ENCODE measurements at regions not wholly inside any gene's neighbourhood (a gene's known extent, or its start where the extent isn't known, plus 50 kb on each side); places are given as distances from the start of the nearest gene placed in this dataset.

DNA sequence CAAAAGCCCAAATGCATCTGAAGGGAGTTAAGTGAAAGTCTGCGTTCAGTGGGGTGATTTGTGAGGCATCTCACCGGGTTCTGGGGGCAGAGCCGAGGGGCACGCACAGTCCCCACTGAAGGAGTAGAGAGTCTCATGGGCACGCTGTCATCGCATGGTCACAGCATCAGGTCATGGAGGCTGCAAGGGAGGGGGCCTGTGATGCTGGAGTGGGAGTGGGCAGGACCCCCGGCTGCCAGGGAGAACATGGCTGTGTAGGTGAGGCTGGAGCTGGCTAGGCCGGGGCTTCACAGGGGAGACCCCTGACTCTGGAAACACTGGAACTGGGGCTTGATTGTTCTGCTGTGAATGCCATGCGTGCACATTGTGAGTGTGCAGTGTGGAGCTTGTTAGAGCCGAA lies 360.5 kb downstream of the IRX2 start:
- ATAC-seq (no peak), DNase-seq (ENCODE audit: low spot score) (no peak)

- no peak for ATAC-seq
- no peak for DNase-seq (ENCODE audit: low spot score)
Observed at GRCh38 chr5:2388571-2388970, 362.9 kb downstream of the IRX2 start.

- DNase-seq (ENCODE audit: low spot score), result peak; percentile 30
Observed at GRCh38 chr5:2387634-2388325, 363.7 kb downstream of the IRX2 start.

GRCh38 chr5:2387250-2387633 lies 364.2 kb downstream of the IRX2 start:
- ATAC-seq (no peak), DNase-seq (ENCODE audit: low spot score) (peak; percentile 6)

More at GRCh38 chr5:2387634-2388325, 363.7 kb downstream of the IRX2 start:
- no peak for ATAC-seq

DNA sequence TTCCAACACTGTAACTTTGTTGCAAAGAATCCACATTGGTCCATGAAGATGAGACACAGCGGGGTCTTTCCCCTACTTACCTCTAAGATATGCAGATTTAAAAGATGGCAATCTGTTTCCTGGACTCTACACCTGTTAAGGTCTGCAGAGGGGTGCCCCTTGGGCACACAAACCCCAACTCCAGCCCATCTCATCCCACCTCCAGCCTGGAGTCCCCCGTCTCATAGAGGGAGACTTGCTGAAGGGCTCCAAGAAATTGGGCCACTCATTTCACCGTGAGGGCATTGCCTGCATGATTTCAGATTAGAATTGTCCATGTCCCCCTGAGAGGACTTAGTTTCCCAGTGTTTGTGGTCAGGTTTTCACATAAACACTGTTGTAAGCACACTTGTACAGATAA lies 365.7 kb downstream of the IRX2 start:
- ATAC-seq (no peak), DNase-seq (ENCODE audit: low spot score) (peak; percentile 14)

GRCh38 chr5:2383698-2384065 lies 367.8 kb downstream of the IRX2 start:
- ATAC-seq (no peak), DNase-seq (ENCODE audit: low spot score) (peak; percentile 10)

GRCh38 chr5:2382776-2383697 lies 368.4 kb downstream of the IRX2 start:
- DNase-seq (ENCODE audit: low spot score) (peak; percentile 23), ATAC-seq (no peak)

DNA sequence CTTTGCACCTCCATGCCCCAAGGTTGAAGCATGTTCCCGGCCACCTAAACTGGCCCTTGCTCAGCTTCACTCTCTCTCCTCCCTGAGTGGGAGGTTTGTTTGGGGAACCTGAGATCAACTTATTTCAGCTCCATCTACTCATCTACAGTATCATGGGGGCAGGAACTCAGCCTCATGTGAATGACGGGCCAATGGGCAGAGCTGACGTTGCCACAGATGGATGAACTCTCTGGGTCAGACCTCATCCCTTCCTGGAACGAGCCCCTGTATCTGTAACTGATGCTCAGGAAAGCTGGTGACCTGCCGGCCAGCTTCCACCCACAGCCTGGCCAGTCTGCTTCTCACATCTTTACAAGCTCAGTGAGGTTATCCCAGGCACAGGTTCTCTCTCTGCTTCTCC lies 369.6 kb downstream of the IRX2 start:
- DNase-seq (ENCODE audit: low spot score) (no peak), ATAC-seq (no peak)

- ATAC-seq, result no peak
Observed at GRCh38 chr5:2381070-2381469, 370.4 kb downstream of the IRX2 start.

GRCh38 chr5:2378976-2379375 lies 372.5 kb downstream of the IRX2 start:
- peak; percentile 11 for DNase-seq (ENCODE audit: low spot score)

More at GRCh38 chr5:2381070-2381469, 370.4 kb downstream of the IRX2 start:
- peak; percentile 15 for DNase-seq (ENCODE audit: low spot score)

GRCh38 chr5:2378108-2378507 lies 373.4 kb downstream of the IRX2 start:
- DNase-seq (ENCODE audit: low spot score) (peak; percentile 6), ATAC-seq (no peak)

More at GRCh38 chr5:2378976-2379375, 372.5 kb downstream of the IRX2 start:
- no peak for ATAC-seq

GRCh38 chr5:2376486-2376885 lies 375.0 kb downstream of the IRX2 start:
- ATAC-seq (no peak), DNase-seq (ENCODE audit: low spot score) (peak; percentile 7)

- DNase-seq (ENCODE audit: low spot score) (peak; percentile 12), ATAC-seq (no peak)
Observed at GRCh38 chr5:2375757-2376250, 375.7 kb downstream of the IRX2 start.

- no peak for ATAC-seq
- peak; percentile 18 for DNase-seq (ENCODE audit: low spot score)
Observed at GRCh38 chr5:2375291-2375690, 376.2 kb downstream of the IRX2 start.

DNA sequence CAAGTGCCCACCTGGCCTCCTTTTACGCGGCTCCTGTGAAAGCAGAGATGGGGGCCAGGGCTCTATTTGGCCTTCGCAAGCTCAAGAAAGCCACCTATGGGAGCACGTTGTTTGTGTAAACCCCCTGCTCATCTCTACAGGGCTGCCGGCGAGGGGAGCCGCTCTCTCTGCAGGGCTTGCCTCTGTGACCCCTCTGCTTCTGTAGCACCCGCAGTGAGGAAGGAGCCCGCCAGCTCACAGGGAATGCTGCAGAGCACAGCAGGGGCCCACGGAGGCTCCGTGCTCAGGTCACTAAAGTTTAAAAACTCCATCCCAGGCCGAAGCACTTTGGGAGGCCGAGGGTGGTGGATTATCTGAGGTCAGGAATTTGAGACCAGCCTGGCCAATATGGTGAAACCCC lies 376.8 kb downstream of the IRX2 start:
- no peak for ATAC-seq
- DNase-seq (ENCODE audit: low spot score), result peak; percentile 31

DNA sequence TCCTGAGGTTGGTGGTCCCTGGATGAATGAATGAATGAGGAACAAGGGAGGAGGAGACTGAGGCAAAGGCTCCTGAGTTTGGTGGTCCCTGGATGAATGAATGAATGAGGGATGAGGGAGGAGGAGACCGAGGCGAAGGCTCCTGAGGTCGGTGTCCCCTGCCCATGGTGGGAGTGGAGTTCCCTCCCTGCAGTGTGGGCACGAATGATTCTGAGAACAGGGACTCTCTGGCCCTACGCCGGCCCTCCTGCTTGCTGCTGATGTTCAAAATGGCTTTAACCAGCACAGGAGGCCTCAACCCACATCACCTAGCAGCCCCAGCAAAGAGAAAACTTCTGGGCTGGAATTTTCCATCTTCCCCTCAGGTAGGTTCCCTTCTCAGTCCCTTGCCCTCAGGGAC lies 377.8 kb downstream of the IRX2 start:
- no peak for DNase-seq (ENCODE audit: low spot score)
- ATAC-seq, result no peak

DNA sequence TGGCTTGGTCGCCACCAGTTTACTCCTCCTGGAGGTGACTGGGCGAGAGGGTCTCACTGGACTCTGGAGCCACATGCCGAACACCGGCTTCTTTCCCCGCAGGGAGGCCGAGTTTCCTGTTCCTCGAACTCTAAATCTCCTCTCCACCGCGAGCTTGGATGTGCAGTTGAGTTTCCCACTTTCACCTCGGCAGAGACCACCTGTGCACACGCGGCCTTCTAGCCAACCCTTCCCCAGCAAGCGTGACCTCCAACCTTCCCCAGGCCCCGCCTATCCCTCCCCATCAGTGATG lies 380.1 kb downstream of the IRX2 start:
- DNase-seq (ENCODE audit: low spot score), result peak; percentile 22
- no peak for ATAC-seq

GRCh38 chr5:2370626-2371418 lies 380.7 kb downstream of the IRX2 start:
- DNase-seq (ENCODE audit: low spot score) (peak; percentile 37), ATAC-seq (no peak)

DNA sequence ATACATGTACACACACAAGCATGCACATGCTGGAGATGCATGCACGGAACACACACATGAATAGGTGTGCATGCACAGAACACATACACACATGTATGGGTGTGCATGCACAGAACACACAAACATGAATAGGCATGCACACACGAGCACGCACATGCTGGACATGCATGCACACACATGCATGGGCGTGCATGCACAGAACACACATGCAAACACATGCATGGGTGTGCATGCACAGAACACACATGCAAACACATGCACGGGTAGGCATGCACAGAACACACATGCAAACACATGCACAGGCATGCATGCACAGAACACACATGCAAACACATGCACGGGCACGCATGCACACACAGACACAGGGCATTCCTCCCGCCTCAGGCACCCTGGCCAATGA lies 382.3 kb downstream of the IRX2 start:
- ATAC-seq, result no peak
- peak; percentile 18 for DNase-seq (ENCODE audit: low spot score)

DNA sequence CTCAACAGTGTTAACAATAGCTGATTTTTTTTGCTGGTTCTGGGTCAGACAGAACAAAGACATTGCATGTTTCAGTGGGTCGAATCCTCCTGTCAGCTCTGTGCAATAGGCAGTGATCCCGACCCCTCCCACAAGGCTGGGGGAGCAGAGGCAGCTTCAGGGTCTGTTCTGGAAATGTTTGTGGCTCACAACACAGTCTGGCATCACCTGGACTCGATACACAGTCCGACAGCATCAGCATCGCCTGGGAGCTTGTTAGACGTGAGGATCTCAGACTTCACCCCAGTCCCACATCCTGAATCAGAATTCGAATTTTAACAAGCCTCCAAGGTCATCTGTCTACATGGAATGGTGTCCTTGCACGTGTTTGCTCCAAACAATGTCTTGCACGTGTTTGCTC lies 384.7 kb downstream of the IRX2 start:
- DNase-seq (ENCODE audit: low spot score) (no peak), ATAC-seq (no peak)

- DNase-seq (ENCODE audit: low spot score), result no peak
- no peak for ATAC-seq
Observed at GRCh38 chr5:2357309-2357708, 394.2 kb downstream of the IRX2 start.
